Uterus (tissue), 2 donors: ENCODE measurements at regions not wholly inside any gene's neighbourhood (a gene's known extent, or its start where the extent isn't known, plus 50 kb on each side); places are given as distances from the start of the nearest gene placed in this dataset.

Experiments used
- CTCF ChIP-seq, 4 experiments: fragments of 200-600 bp in 2 of 4; fragments of 450-650 bp in 2 of 4; sonication (generic) in 2 of 4; IDR thresholded peaks; one replicate each; pipeline ENCODE4 v1.5.1; 2016 to 2019; ENCODE audit warnings: antibody characterized with exemption in 4 of 4, mild to moderate bottlenecking in 2 of 4, moderate library complexity in 1 of 4
- POLR2A ChIP-seq, 2 donors: fragments of 450-650 bp; IDR thresholded peaks; one replicate each; pipeline ENCODE4 v1.6.1; 2016; ENCODE audit warnings: antibody characterized with exemption in 2 of 2, mild to moderate bottlenecking in 1 of 2, moderate library complexity in 1 of 2

GRCh38 chr13:22696433-22696832, 484.3 kb upstream of the SGCG start:
- TF ChIP-seq CTCF (IDR thresholded peaks at IDR 0.05) = no peak
- TF ChIP-seq POLR2A (IDR thresholded peaks at IDR 0.05) = no peak
